ENCODE measurements at regions not wholly inside any gene's neighbourhood (a gene's known extent, or its start where the extent isn't known, plus 50 kb on each side); places are given as distances from the start of the nearest gene placed in this dataset.

GRCh38 chr1:39109644-39110043 lies 83.5 kb downstream of the NDUFS5 start:
- no peak for DNase-seq

GRCh38 chr1:39110325-39110851 lies 84.2 kb downstream of the NDUFS5 start:
- no peak for DNase-seq

- no peak for DNase-seq
Measured at GRCh38 chr1:39110882-39111281, 84.7 kb downstream of the NDUFS5 start.

- no peak for DNase-seq
Measured at GRCh38 chr1:39113109-39113743, 87.1 kb downstream of the NDUFS5 start.

GRCh38 chr1:39115271-39116110 lies 89.0 kb upstream of the MACF1 start:
- DNase-seq: no peak

- no peak for DNase-seq
Measured at GRCh38 chr1:39116116-39116607, 88.3 kb upstream of the MACF1 start.

- DNase-seq: no peak
Measured at GRCh38 chr1:39116860-39117728, 87.4 kb upstream of the MACF1 start.

- DNase-seq: no peak
Measured at GRCh38 chr1:39117899-39118450, 86.5 kb upstream of the MACF1 start.

- DNase-seq: no peak
Measured at GRCh38 chr1:39122056-39122455, 82.4 kb upstream of the MACF1 start.

GRCh38 chr1:39124282-39124681 lies 80.2 kb upstream of the MACF1 start:
- DNase-seq: no peak

- DNase-seq: no peak
Measured at GRCh38 chr1:39127513-39127912, 77.0 kb upstream of the MACF1 start.

GRCh38 chr1:39128126-39128525 lies 76.4 kb upstream of the MACF1 start:
- no peak for DNase-seq

GRCh38 chr1:39128959-39129358 lies 75.5 kb upstream of the MACF1 start:
- DNase-seq: no peak

- peak in 1 of 2 donors; percentile 5 for DNase-seq
Measured at GRCh38 chr1:39129514-39129913, 75.0 kb upstream of the MACF1 start.

- DNase-seq: no peak
Measured at GRCh38 chr1:39130325-39130724, 74.2 kb upstream of the MACF1 start.

GRCh38 chr1:39131940-39132339 lies 72.6 kb upstream of the MACF1 start:
- DNase-seq: no peak

- no peak for DNase-seq
Measured at GRCh38 chr1:39132505-39133339, 71.8 kb upstream of the MACF1 start.

GRCh38 chr1:39133340-39133684 lies 71.2 kb upstream of the MACF1 start:
- no peak for DNase-seq

- DNase-seq: no peak
Measured at GRCh38 chr1:39134768-39135333, 69.6 kb upstream of the MACF1 start.

GRCh38 chr1:39136638-39137037 lies 67.9 kb upstream of the MACF1 start:
- no peak for DNase-seq

- DNase-seq: no peak
Measured at GRCh38 chr1:39139723-39140360, 64.7 kb upstream of the MACF1 start.
